ENCODE measurements at regions not wholly inside any gene's neighbourhood (a gene's known extent, or its start where the extent isn't known, plus 50 kb on each side); places are given as distances from the start of the nearest gene placed in this dataset.

GRCh38 chr6:163679753-163680152 lies 265.2 kb downstream of the QKI start:
- no peak for DNase-seq

- DNase-seq, result no peak
These were observed 264.6 kb downstream of the QKI start for GRCh38 chr6:163679012-163679660.

- no peak for DNase-seq
These were observed 261.1 kb downstream of the QKI start for GRCh38 chr6:163675611-163676010.

- no peak for DNase-seq
These were observed 258.2 kb downstream of the QKI start for GRCh38 chr6:163672710-163673109.

- DNase-seq, result no peak
These were observed 257.3 kb downstream of the QKI start for GRCh38 chr6:163671791-163672190.

- no peak for DNase-seq
These were observed 256.8 kb downstream of the QKI start for GRCh38 chr6:163671355-163671754.

- DNase-seq, result no peak
These were observed 255.8 kb downstream of the QKI start for GRCh38 chr6:163670336-163670735.

GRCh38 chr6:163668061-163668426 lies 253.5 kb downstream of the QKI start:
- DNase-seq, result no peak

- DNase-seq, result peak in 17 of 51 donors; percentile 10 to 47 (median 21)
These were observed 253.0 kb downstream of the QKI start for GRCh38 chr6:163667372-163668060.

GRCh38 chr6:163665464-163665863 lies 250.9 kb downstream of the QKI start:
- no peak for DNase-seq

- no peak for DNase-seq
These were observed 249.1 kb downstream of the QKI start for GRCh38 chr6:163663575-163663974.

GRCh38 chr6:163662604-163663225 lies 248.2 kb downstream of the QKI start:
- no peak for DNase-seq

GRCh38 chr6:163661272-163661671 lies 246.8 kb downstream of the QKI start:
- DNase-seq, result peak in 7 of 51 donors; percentile 6 to 31 (median 16)

- DNase-seq, result no peak
These were observed 245.3 kb downstream of the QKI start for GRCh38 chr6:163659803-163660202.

GRCh38 chr6:163655217-163656121 lies 241.0 kb downstream of the QKI start:
- DNase-seq, result no peak

- DNase-seq, result peak in 6 of 51 donors; percentile 9 to 47 (median 30)
These were observed 237.6 kb downstream of the QKI start for GRCh38 chr6:163651915-163652668.

GRCh38 chr6:163651426-163651825 lies 236.9 kb downstream of the QKI start:
- DNase-seq, result no peak

GRCh38 chr6:163648868-163649267 lies 234.3 kb downstream of the QKI start:
- DNase-seq, result no peak

GRCh38 chr6:163647624-163648023 lies 233.1 kb downstream of the QKI start:
- DNase-seq, result no peak

- DNase-seq, result no peak
These were observed 232.3 kb downstream of the QKI start for GRCh38 chr6:163646866-163647265.

GRCh38 chr6:163646133-163646532 lies 231.6 kb downstream of the QKI start:
- no peak for DNase-seq

Data from hypothalamus (tissue), 51 donors.